ENCODE measurements at regions not wholly inside any gene's neighbourhood (a gene's known extent, or its start where the extent isn't known, plus 50 kb on each side); places are given as distances from the start of the nearest gene placed in this dataset.
"Not testable (repeated sequence)": the region's sequence is repeated elsewhere in the genome, so short reads cannot be mapped to it uniquely, and the experiment has no call there.

- no peak for DNase-seq (ENCODE audit: low spot score)
Observed at GRCh38 chr4:146124023-146124680, 51.4 kb upstream of the LSM6 start.

GRCh38 chr4:146123231-146123630, 52.3 kb upstream of the LSM6 start:
- DNase-seq (ENCODE audit: low spot score), result no peak

- DNase-seq (ENCODE audit: low spot score), result no peak
Observed at GRCh38 chr4:146122398-146122797, 53.1 kb upstream of the LSM6 start.

GRCh38 chr4:146121757-146122156, 53.8 kb upstream of the LSM6 start:
- DNase-seq (ENCODE audit: low spot score), result no peak

- no peak for DNase-seq (ENCODE audit: low spot score)
Observed at GRCh38 chr4:146119845-146120404, 55.6 kb upstream of the LSM6 start.

- DNase-seq (ENCODE audit: low spot score), result no peak
Observed at GRCh38 chr4:146114066-146114465, 61.5 kb upstream of the LSM6 start.

GRCh38 chr4:146113171-146113570, 62.3 kb upstream of the LSM6 start:
- no peak for DNase-seq (ENCODE audit: low spot score)

GRCh38 chr4:146112389-146112788, 63.1 kb upstream of the LSM6 start:
- no peak for DNase-seq (ENCODE audit: low spot score)

- DNase-seq (ENCODE audit: low spot score), result no peak
Observed at GRCh38 chr4:146110871-146111485, 64.5 kb upstream of the LSM6 start.

GRCh38 chr4:146108756-146109155, 66.8 kb upstream of the LSM6 start:
- no peak for DNase-seq (ENCODE audit: low spot score)

GRCh38 chr4:146107587-146108240, 67.8 kb upstream of the LSM6 start:
- DNase-seq (ENCODE audit: low spot score), result no peak

- DNase-seq (ENCODE audit: low spot score), result no peak
Observed at GRCh38 chr4:146105464-146105863, 70.1 kb upstream of the LSM6 start.

GRCh38 chr4:146104541-146104940, 71.0 kb upstream of the LSM6 start:
- DNase-seq (ENCODE audit: low spot score), result no peak

- not testable (repeated sequence) for DNase-seq (ENCODE audit: low spot score)
Observed at GRCh38 chr4:146104052-146104451, 71.5 kb upstream of the LSM6 start.

- no peak for DNase-seq (ENCODE audit: low spot score)
Observed at GRCh38 chr4:146099585-146099984, 75.9 kb upstream of the LSM6 start.

GRCh38 chr4:146098978-146099377, 76.5 kb upstream of the LSM6 start:
- DNase-seq (ENCODE audit: low spot score), result no peak

GRCh38 chr4:146098397-146098796, 77.1 kb upstream of the LSM6 start:
- DNase-seq (ENCODE audit: low spot score), result no peak

- DNase-seq (ENCODE audit: low spot score), result no peak
Observed at GRCh38 chr4:146096371-146096770, 79.1 kb upstream of the LSM6 start.

- no peak for DNase-seq (ENCODE audit: low spot score)
Observed at GRCh38 chr4:146095860-146096259, 79.7 kb upstream of the LSM6 start.

GRCh38 chr4:146095091-146095690, 80.3 kb upstream of the LSM6 start:
- DNase-seq (ENCODE audit: low spot score), result peak; percentile 58

GRCh38 chr4:146088690-146089089, 86.8 kb upstream of the LSM6 start:
- no peak for DNase-seq (ENCODE audit: low spot score)

- no peak for DNase-seq (ENCODE audit: low spot score)
Observed at GRCh38 chr4:146087856-146088255, 87.7 kb upstream of the LSM6 start.

GRCh38 chr4:146076081-146076480, 99.4 kb upstream of the LSM6 start:
- no peak for DNase-seq (ENCODE audit: low spot score)
